Astrocyte (in vitro differentiated cells and primary cell): ENCODE measurements at regions not wholly inside any gene's neighbourhood (a gene's known extent, or its start where the extent isn't known, plus 50 kb on each side); places are given as distances from the start of the nearest gene placed in this dataset.

Experiments
- EZH2 ChIP-seq: IDR thresholded peaks from 2 replicates; pipeline ENCODE4 v1.6.1; 2012; ENCODE audit warnings: mild to moderate bottlenecking, low read length, inconsistent platforms; ENCODE audit not compliant: insufficient read depth
- TF ChIP-seq, protein P1 (sequence below): IDR thresholded peaks from 2 replicates; pipeline ENCODE4 v1.5.1; 2011; ENCODE audit warnings: low read depth, mild to moderate bottlenecking, inconsistent platforms, low read length, moderate library complexity; ENCODE audit not compliant: insufficient read depth

GRCh38 chr2:71950256-71951082 is 197.2 kb downstream of the CYP26B1 start:
- TF ChIP-seq EZH2 = no peak
- TF ChIP-seq, protein P1, sequence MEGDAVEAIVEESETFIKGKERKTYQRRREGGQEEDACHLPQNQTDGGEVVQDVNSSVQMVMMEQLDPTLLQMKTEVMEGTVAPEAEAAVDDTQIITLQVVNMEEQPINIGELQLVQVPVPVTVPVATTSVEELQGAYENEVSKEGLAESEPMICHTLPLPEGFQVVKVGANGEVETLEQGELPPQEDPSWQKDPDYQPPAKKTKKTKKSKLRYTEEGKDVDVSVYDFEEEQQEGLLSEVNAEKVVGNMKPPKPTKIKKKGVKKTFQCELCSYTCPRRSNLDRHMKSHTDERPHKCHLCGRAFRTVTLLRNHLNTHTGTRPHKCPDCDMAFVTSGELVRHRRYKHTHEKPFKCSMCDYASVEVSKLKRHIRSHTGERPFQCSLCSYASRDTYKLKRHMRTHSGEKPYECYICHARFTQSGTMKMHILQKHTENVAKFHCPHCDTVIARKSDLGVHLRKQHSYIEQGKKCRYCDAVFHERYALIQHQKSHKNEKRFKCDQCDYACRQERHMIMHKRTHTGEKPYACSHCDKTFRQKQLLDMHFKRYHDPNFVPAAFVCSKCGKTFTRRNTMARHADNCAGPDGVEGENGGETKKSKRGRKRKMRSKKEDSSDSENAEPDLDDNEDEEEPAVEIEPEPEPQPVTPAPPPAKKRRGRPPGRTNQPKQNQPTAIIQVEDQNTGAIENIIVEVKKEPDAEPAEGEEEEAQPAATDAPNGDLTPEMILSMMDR = no peak
